Loucy (cell line): ENCODE measurements at regions not wholly inside any gene's neighbourhood (a gene's known extent, or its start where the extent isn't known, plus 50 kb on each side); places are given as distances from the start of the nearest gene placed in this dataset.

Experiments
- H2AFZ ChIP-seq: fragments of 200-600 bp; sonication (generic); 2 replicates; pipeline ENCODE4 v1.6.0; 2016; ENCODE audit warnings: antibody characterized with exemption, mild to moderate bottlenecking, low read length, moderate library complexity
- H3F3A ChIP-seq: fragments of 200-600 bp; 2 replicates; pipeline ENCODE4 v1.6.0; 2016; ENCODE audit warnings: antibody characterized with exemption, low read depth, mild to moderate bottlenecking
- H3K27me3 ChIP-seq: fragments of 200-600 bp; sonication (generic); 2 replicates; pipeline ENCODE4 v1.6.1; 2014; ENCODE audit warnings: low read length, mild to moderate bottlenecking; ENCODE audit not compliant: insufficient read depth, poor library complexity, severe bottlenecking
- H3K36me3 ChIP-seq: fragments of 200-600 bp; sonication (generic); 2 replicates; pipeline ENCODE4 v1.6.1; 2016; ENCODE audit warnings: low read length; ENCODE audit not compliant: insufficient read depth
- H3K4me1 ChIP-seq: fragments of 200-600 bp; sonication (generic); 2 replicates; pipeline ENCODE4 v1.5.1; 2014; ENCODE audit warnings: low read length, mild to moderate bottlenecking; ENCODE audit not compliant: insufficient read depth, poor library complexity, severe bottlenecking
- H3K4me2 ChIP-seq: fragments of 200-600 bp; sonication (generic); 2 replicates; pipeline ENCODE4 v1.6.0; 2014; ENCODE audit warnings: antibody characterized with exemption, low read length, low read depth, mild to moderate bottlenecking; ENCODE audit not compliant: poor library complexity, severe bottlenecking
- H3K4me3 ChIP-seq: fragments of 200-600 bp; sonication (generic); 2 replicates; pipeline ENCODE4 v1.5.1; 2014; ENCODE audit warnings: low read length, mild to moderate bottlenecking, mixed read lengths; ENCODE audit not compliant: poor library complexity, severe bottlenecking
- H3K79me2 ChIP-seq: fragments of 200-600 bp; sonication (generic); 2 replicates; pipeline ENCODE4 v1.6.1; 2014; ENCODE audit warnings: low read length; ENCODE audit not compliant: insufficient read depth
- H3K9ac ChIP-seq: fragments of 200-600 bp; sonication (generic); 2 replicates; pipeline ENCODE4 v1.6.0; 2014; ENCODE audit warnings: mild to moderate bottlenecking, low read depth, low read length, moderate library complexity; ENCODE audit not compliant: poor library complexity, severe bottlenecking
- H3K9me2 ChIP-seq: fragments of 200-600 bp; sonication (generic); replicated peaks from 2 replicates; pipeline ENCODE4 v1.6.1; 2016; ENCODE audit warnings: low read depth, low read length, mixed read lengths
- H3K9me3 ChIP-seq: fragments of 200-600 bp; sonication (generic); 2 replicates; pipeline ENCODE4 v1.6.1; 2014; ENCODE audit warnings: mild to moderate bottlenecking, antibody characterized with exemption, low read length, low read depth; ENCODE audit not compliant: insufficient read depth
- H4K20me1 ChIP-seq: fragments of 200-600 bp; sonication (generic); 2 replicates; pipeline ENCODE4 v1.6.0; 2014; ENCODE audit warnings: antibody characterized with exemption, low read length, mild to moderate bottlenecking; ENCODE audit not compliant: insufficient read depth, poor library complexity, severe bottlenecking
- CTCF ChIP-seq: fragments of 200-600 bp; sonication (generic); conservative IDR thresholded peaks from 2 replicates; pipeline ENCODE4 v1.5.1; 2014; ENCODE audit warnings: mild to moderate bottlenecking, antibody characterized with exemption, low read length
- EZH2phosphoT487 ChIP-seq: fragments of 200-600 bp; IDR thresholded peaks from 2 replicates; pipeline ENCODE4 v1.6.1; 2018; ENCODE audit warnings: antibody characterized with exemption, mild to moderate bottlenecking, moderate library complexity, borderline replicate concordance

- no peaks in the 10 kb centered on the region for H3K36me3 ChIP-seq
- H3K9me2 ChIP-seq, result no peaks in the 10 kb centered on the region
- no peaks in the 10 kb centered on the region; the same call in 1 of the 2 replicates for H3F3A ChIP-seq
- no peaks in the 10 kb centered on the region for H3K27me3 ChIP-seq
- no peaks in the 10 kb centered on the region for H3K9me3 ChIP-seq
- no peaks in the 10 kb centered on the region for H3K79me2 ChIP-seq
- H3K9ac ChIP-seq, result no peak overlapping the region
- H3K4me2 ChIP-seq, result no peak overlapping the region
- H4K20me1 ChIP-seq, result no peaks in the 10 kb centered on the region
- H2AFZ ChIP-seq, result no peak overlapping the region
- H3K4me3 ChIP-seq, result no peak overlapping the region
- H3K4me1 ChIP-seq, result peaks cover 27% of the 10 kb centered on the region
- TF ChIP-seq CTCF (no peak), EZH2phosphoT487 (no peak)
Measured at GRCh38 chr20:53888951-53889350, 181.4 kb downstream of the BCAS1 start.

- no peaks in the 10 kb centered on the region for H3K9me2 ChIP-seq
- H3K9me3 ChIP-seq, result no peaks in the 10 kb centered on the region
- no peak overlapping the region for H3K4me2 ChIP-seq
- H3K36me3 ChIP-seq, result no peaks in the 10 kb centered on the region
- H2AFZ ChIP-seq, result no peak overlapping the region
- no peaks in the 10 kb centered on the region; the same call in 1 of the 2 replicates for H3F3A ChIP-seq
- H3K9ac ChIP-seq, result no peak overlapping the region
- TF ChIP-seq EZH2phosphoT487 (no peak), CTCF (no peak)
- no peaks in the 10 kb centered on the region for H3K79me2 ChIP-seq
- peaks cover 23% of the 10 kb centered on the region for H3K4me1 ChIP-seq
- no peak overlapping the region for H3K4me3 ChIP-seq
- no peaks in the 10 kb centered on the region for H4K20me1 ChIP-seq
- no peaks in the 10 kb centered on the region for H3K27me3 ChIP-seq
Measured at GRCh38 chr20:53888510-53888909, 181.9 kb downstream of the BCAS1 start.

GRCh38 chr20:53887973-53888372, 182.4 kb downstream of the BCAS1 start:
- no peak overlapping the region for H3K4me2 ChIP-seq
- no peaks in the 10 kb centered on the region for H3K9me2 ChIP-seq
- H3K9ac ChIP-seq, result no peak overlapping the region
- H2AFZ ChIP-seq, result no peak overlapping the region
- H3K36me3 ChIP-seq, result no peaks in the 10 kb centered on the region
- H4K20me1 ChIP-seq, result no peaks in the 10 kb centered on the region
- TF ChIP-seq EZH2phosphoT487 (no peak), CTCF (no peak)
- no peaks in the 10 kb centered on the region for H3K79me2 ChIP-seq
- no peaks in the 10 kb centered on the region for H3K9me3 ChIP-seq
- H3F3A ChIP-seq, result no peaks in the 10 kb centered on the region; the same call in 1 of the 2 replicates
- H3K4me3 ChIP-seq, result no peak overlapping the region
- no peaks in the 10 kb centered on the region for H3K27me3 ChIP-seq
- H3K4me1 ChIP-seq, result peaks cover 18% of the 10 kb centered on the region
